GM21737 (cell line): ENCODE measurements at regions not wholly inside any gene's neighbourhood (a gene's known extent, or its start where the extent isn't known, plus 50 kb on each side); places are given as distances from the start of the nearest gene placed in this dataset.

ENCODE experiments used
- ATAC-seq: cut with Tn5 transposase; IDR thresholded peaks from one replicate; pipeline ENCODE4 v1.9.1; 2021; ENCODE audit warnings: mild to moderate bottlenecking, moderate library complexity; ENCODE audit not compliant: unreplicated experiment

- no peak for ATAC-seq
These were observed 57.5 kb upstream of the FREM1 start for GRCh38 chr9:14967450-14968321.

GRCh38 chr9:14962193-14962882, 52.1 kb upstream of the FREM1 start:
- ATAC-seq = no peak

- no peak for ATAC-seq
These were observed 51.3 kb upstream of the FREM1 start for GRCh38 chr9:14961372-14962068.

- ATAC-seq = no peak
These were observed 50.7 kb upstream of the FREM1 start for GRCh38 chr9:14960881-14961280.
